Naive thymus-derived CD8-positive, alpha-beta T cell (primary cell): ENCODE measurements at regions not wholly inside any gene's neighbourhood (a gene's known extent, or its start where the extent isn't known, plus 50 kb on each side); places are given as distances from the start of the nearest gene placed in this dataset.

Experiments used
- ATAC-seq, 2 donors: fragments of 150-1000 bp; cut with Tn5 transposase in 1 of 2; sonication (Bioruptor Pico), chemical (Tn5 transposase) in 1 of 2; 1 replicate in 1 of 2; 2 replicates in 1 of 2; pipeline ENCODE4 v1.10.0; 2021; ENCODE audit warnings: mild to moderate bottlenecking in 2 of 2, moderate library complexity in 2 of 2
- POLR2A ChIA-PET: fragments of 350-600 bp; sonication (Branson Sonifier 250); formaldehyde crosslinking; loops from one replicate; lab custom pipeline; 2021; ENCODE audit warnings: antibody characterized with exemption; lab: Charles Lee
- DNase-seq, 10 donors: peaks; one replicate each; pipeline versions ENCODE4 v3.0.0 to v3.0.0-alpha.2; 2020 to 2022
- H3K27ac Mint-ChIP-seq, 10 donors: one replicate each; pipeline ENCODE4 v1.8.0; 2020 to 2022; ENCODE audit warnings: mild to moderate bottlenecking in 10 of 10, mixed read lengths in 10 of 10, moderate library complexity in 4 of 10, inconsistent platforms in 1 of 10
- H3K27me3 Mint-ChIP-seq, 5 donors: one replicate each; pipeline ENCODE4 v1.8.0; 2021 to 2022; ENCODE audit warnings: mixed read lengths in 5 of 5
- H3K36me3 Mint-ChIP-seq, 3 donors: one replicate each; pipeline ENCODE4 v1.8.0; 2020 to 2022; ENCODE audit warnings: mixed read lengths in 3 of 3, mild to moderate bottlenecking in 2 of 3, inconsistent platforms in 1 of 3
- H3K4me1 Mint-ChIP-seq, 4 donors: one replicate each; pipeline ENCODE4 v1.8.0; 2021 to 2022; ENCODE audit warnings: mixed read lengths in 4 of 4
- H3K4me3 Mint-ChIP-seq, 10 donors: one replicate each; pipeline ENCODE4 v1.8.0; 2020 to 2022; ENCODE audit warnings: mild to moderate bottlenecking in 10 of 10, mixed read lengths in 10 of 10, moderate library complexity in 6 of 10, inconsistent platforms in 1 of 10
- H3K9me3 Mint-ChIP-seq, 9 donors: one replicate each; pipeline ENCODE4 v1.8.0; 2020 to 2022; ENCODE audit warnings: mixed read lengths in 9 of 9, mild to moderate bottlenecking in 3 of 9, inconsistent platforms in 1 of 9, moderate library complexity in 1 of 9

GRCh38 chr10:29035721-29036120 is 253.1 kb upstream of the LYZL1 start:
- POLR2A ChIA-PET: no interaction called here
- no peak for DNase-seq
- no peak overlapping the region for H3K27ac Mint-ChIP-seq
- H3K9me3 Mint-ChIP-seq: peaks cover 0 to 10% (median 3%) of the 10 kb centered on the region in 9 donors
- no peaks in the 10 kb centered on the region for H3K4me1 Mint-ChIP-seq
- no peak overlapping the region for H3K4me3 Mint-ChIP-seq
- peaks cover 4 to 37% (median 22%) of the 10 kb centered on the region in 5 donors for H3K27me3 Mint-ChIP-seq
- no peak for ATAC-seq
- H3K36me3 Mint-ChIP-seq: peaks cover 0 to 2% (median 0%) of the 10 kb centered on the region in 3 donors

DNA sequence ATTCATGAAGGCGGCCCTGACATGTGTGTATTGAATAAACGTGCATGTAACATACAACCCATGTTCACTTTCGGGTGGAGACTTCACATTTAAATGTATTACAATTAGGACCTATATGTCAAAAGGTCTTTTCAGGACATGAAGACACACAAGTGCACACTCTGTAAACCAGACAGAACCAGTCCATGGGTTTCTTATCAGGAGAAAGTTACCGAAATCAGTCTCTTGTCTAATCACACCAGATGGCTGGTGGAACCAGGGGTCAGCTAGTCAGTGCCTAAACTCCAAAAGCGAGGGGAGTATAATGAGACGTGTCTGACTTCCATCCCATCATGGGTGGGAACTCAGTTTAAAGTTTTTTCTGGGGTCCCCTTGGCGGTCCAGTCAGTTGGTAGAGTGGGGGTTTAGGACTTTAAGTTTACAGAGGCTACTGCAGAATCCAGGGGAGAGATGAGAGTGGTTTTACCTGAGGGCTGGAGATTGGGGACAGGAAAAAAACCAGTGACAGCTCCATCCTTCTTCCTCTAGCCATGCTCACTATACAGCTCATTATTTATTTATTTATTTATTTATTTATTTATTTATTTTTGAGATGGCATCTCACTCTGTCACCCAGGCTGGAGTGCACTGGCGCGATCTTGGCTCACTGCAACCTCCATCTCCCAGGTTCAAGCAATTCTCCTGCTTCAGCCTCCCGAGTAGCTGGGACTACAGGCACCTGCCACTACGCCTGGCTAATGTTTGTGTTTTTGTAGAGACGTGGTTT is 251.3 kb upstream of the LYZL1 start:
- H3K9me3 Mint-ChIP-seq: peaks cover 0 to 15% (median 6%) of the 10 kb centered on the region in 9 donors
- H3K27me3 Mint-ChIP-seq: peaks cover 3 to 42% (median 22%) of the 10 kb centered on the region in 5 donors
- peaks cover 0 to 5% (median 0%) of the 10 kb centered on the region in 3 donors for H3K36me3 Mint-ChIP-seq
- DNase-seq (no peak), ATAC-seq (no peak)
- H3K27ac Mint-ChIP-seq: no peak overlapping the region
- no peaks in the 10 kb centered on the region for H3K4me1 Mint-ChIP-seq
- H3K4me3 Mint-ChIP-seq: no peak overlapping the region
- POLR2A ChIA-PET: no interaction called here

DNA sequence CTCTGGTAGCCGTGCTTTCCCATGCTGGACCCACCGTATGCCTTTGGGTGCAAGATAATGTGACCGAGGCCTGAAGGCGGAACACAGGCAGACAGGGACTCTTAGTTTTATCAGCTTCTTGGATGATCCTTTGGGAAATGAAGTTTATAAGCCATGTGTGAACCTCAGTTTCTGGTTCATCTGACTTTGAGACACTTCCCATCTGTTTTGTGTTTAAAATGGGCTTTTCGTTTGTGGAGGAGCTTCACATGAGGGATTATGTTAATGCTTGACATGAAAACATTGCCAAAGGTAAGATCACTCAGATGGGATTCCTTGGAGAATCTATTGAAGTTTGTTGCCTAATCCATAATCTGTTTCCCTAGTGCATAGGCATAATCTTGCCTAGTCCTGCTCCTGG is 249.8 kb upstream of the LYZL1 start:
- Mint-ChIP-seq H3K27me3 (peaks cover 3 to 42% (median 19%) of the 10 kb centered on the region in 5 donors), H3K9me3 (peaks cover 0 to 15% (median 6%) of the 10 kb centered on the region in 9 donors), H3K4me3 (no peak overlapping the region), H3K4me1 (no peaks in the 10 kb centered on the region), H3K27ac (no peak overlapping the region), H3K36me3 (peaks cover 0 to 5% (median 0%) of the 10 kb centered on the region in 3 donors)
- POLR2A ChIA-PET: no interaction called here
- ATAC-seq (no peak), DNase-seq (no peak)

DNA sequence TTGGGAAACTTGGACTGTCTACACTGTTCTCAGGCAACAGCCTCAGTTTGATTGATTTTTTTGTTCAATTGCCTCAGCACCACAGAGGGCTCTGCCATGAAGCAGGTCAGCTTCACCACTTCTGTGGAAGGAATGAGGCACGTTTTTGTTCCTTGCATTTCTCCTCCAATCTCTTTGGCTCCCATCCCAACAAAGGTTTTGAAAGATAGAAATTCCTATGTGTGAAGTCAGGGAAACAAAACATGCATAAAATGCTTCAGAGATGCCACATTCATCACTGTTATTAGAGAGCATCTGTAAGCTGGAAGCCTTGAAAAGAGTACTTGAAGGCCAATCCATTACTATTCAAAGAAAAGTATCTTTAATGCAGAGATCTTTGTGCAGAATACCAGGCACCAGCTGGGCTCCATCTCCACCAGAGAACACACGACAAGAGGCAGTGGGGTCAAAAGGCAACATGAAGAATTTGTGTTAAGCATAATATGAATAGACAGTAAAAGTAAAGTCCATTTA is 249.1 kb upstream of the LYZL1 start:
- H3K36me3 Mint-ChIP-seq: peaks cover 0 to 5% (median 0%) of the 10 kb centered on the region in 3 donors
- peaks cover 3 to 42% (median 15%) of the 10 kb centered on the region in 5 donors for H3K27me3 Mint-ChIP-seq
- POLR2A ChIA-PET: no interaction called here
- H3K4me1 Mint-ChIP-seq: no peaks in the 10 kb centered on the region
- no peak overlapping the region for H3K27ac Mint-ChIP-seq
- no peak for DNase-seq
- ATAC-seq: no peak
- H3K4me3 Mint-ChIP-seq: no peak overlapping the region
- H3K9me3 Mint-ChIP-seq: peaks cover 0 to 15% (median 6%) of the 10 kb centered on the region in 9 donors

GRCh38 chr10:29041616-29042015 is 247.3 kb upstream of the LYZL1 start:
- H3K36me3 Mint-ChIP-seq: peaks cover 0 to 5% (median 0%) of the 10 kb centered on the region in 3 donors
- no peak for DNase-seq
- POLR2A ChIA-PET: no interaction called here
- H3K27me3 Mint-ChIP-seq: peaks cover 3 to 42% (median 15%) of the 10 kb centered on the region in 5 donors
- no peak for ATAC-seq
- no peak overlapping the region for H3K27ac Mint-ChIP-seq
- peaks cover 0 to 15% (median 6%) of the 10 kb centered on the region in 9 donors for H3K9me3 Mint-ChIP-seq
- H3K4me1 Mint-ChIP-seq: no peaks in the 10 kb centered on the region
- no peak overlapping the region for H3K4me3 Mint-ChIP-seq

DNA sequence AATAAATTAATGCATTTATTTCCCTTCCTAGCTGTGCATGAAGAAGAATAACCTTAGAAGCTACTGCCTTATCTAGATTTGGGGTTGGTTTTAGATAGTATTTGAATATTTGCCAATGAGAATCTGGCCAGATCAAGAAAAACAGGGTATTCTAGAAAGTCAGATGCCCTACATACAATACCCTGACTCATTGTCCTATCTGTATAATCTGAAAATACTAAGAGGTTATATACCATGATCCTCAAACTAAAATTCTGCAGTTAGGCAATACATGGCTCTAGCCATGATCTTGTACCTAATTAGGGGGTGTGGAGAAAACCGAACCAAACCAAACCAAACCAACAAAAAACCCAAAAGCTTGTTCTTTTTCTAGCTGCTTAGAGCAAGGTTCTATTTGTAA is 240.4 kb upstream of the LYZL1 start:
- no peaks in the 10 kb centered on the region for H3K9me3 Mint-ChIP-seq
- POLR2A ChIA-PET: no interaction called here
- H3K4me3 Mint-ChIP-seq: no peak overlapping the region
- DNase-seq (no peak), ATAC-seq (no peak)
- H3K36me3 Mint-ChIP-seq: no peaks in the 10 kb centered on the region
- H3K4me1 Mint-ChIP-seq: no peaks in the 10 kb centered on the region
- peaks cover 4 to 14% (median 6%) of the 10 kb centered on the region in 5 donors for H3K27me3 Mint-ChIP-seq
- no peak overlapping the region for H3K27ac Mint-ChIP-seq

DNA sequence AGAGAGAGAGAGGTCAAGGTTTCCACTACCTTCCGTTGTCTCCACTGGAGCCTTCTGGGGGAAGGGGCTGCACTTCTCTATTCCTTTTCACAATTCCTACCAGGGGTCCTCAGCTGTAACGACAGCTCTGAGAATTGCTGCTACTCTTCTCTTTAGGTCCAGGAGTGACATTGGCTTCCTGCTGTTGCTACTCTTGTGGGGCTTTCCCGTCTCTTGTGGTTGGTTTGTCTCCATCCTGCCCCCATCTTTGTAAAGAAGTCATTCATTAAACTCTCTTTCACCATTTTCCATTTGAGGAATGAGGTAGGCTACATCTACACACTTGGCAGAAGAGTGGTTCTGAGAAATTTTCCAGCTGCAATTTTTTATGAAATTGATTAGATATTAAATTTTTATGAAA is 238.8 kb upstream of the LYZL1 start:
- Mint-ChIP-seq H3K4me1 (no peaks in the 10 kb centered on the region), H3K27ac (no peak overlapping the region), H3K4me3 (no peak overlapping the region), H3K9me3 (no peaks in the 10 kb centered on the region), H3K27me3 (peaks cover 5 to 15% (median 6%) of the 10 kb centered on the region in 5 donors), H3K36me3 (no peaks in the 10 kb centered on the region)
- ATAC-seq (no peak), DNase-seq (no peak)
- POLR2A ChIA-PET: no interaction called here

DNA sequence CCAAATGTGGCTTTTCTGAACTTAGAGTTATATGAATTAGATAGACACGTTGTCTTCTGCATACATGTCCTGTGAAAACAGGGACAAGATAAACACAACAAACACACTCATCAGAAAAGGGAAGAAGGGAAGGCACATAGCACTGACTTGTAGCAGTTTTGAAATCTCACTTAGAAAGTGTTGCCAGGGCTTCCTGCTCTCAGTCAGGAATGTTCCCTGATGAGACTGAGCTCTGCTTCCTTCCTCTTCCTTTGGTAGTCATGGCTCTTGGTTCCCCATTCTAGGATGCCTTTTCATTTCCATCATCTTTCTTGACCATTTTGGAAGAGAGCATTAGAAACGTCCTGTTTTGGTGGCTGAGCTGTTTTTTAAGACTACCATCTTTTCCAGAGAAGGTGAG is 233.8 kb upstream of the LYZL1 start:
- DNase-seq (no peak), ATAC-seq (no peak)
- Mint-ChIP-seq H3K27ac (no peak overlapping the region), H3K27me3 (peaks cover 0 to 17% (median 5%) of the 10 kb centered on the region in 5 donors), H3K36me3 (no peaks in the 10 kb centered on the region), H3K9me3 (no peaks in the 10 kb centered on the region), H3K4me1 (no peaks in the 10 kb centered on the region), H3K4me3 (no peak overlapping the region)
- POLR2A ChIA-PET: no interaction called here

DNA sequence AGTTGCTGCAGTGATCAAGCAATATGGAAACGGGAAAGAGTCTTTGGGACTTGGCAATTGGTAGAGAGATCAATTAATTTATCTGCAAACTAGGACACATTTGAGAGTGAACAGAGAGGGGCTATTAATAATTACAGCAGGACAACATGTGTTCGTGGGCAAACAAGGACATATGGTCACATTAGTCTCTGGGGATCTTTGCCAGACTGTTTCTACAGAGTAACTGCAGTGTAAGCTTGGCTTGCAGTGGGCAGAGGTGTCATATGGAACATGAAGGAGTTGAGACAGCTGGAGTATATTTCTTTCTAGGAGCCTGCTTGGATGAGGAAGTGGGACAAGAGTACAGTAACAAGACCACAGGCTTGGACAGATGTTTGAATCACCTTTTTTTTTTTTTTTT is 232.1 kb upstream of the LYZL1 start:
- POLR2A ChIA-PET: no interaction called here
- Mint-ChIP-seq H3K4me1 (no peaks in the 10 kb centered on the region), H3K27ac (no peak overlapping the region), H3K4me3 (no peak overlapping the region), H3K9me3 (no peaks in the 10 kb centered on the region), H3K27me3 (peaks cover 0 to 16% (median 5%) of the 10 kb centered on the region in 5 donors), H3K36me3 (no peaks in the 10 kb centered on the region)
- no peak for DNase-seq
- no peak for ATAC-seq

GRCh38 chr10:29057822-29058331 is 231.0 kb upstream of the LYZL1 start:
- Mint-ChIP-seq H3K27me3 (peaks cover 0 to 16% (median 4%) of the 10 kb centered on the region in 5 donors), H3K4me3 (no peak overlapping the region)
- POLR2A ChIA-PET: no interaction called here

DNA sequence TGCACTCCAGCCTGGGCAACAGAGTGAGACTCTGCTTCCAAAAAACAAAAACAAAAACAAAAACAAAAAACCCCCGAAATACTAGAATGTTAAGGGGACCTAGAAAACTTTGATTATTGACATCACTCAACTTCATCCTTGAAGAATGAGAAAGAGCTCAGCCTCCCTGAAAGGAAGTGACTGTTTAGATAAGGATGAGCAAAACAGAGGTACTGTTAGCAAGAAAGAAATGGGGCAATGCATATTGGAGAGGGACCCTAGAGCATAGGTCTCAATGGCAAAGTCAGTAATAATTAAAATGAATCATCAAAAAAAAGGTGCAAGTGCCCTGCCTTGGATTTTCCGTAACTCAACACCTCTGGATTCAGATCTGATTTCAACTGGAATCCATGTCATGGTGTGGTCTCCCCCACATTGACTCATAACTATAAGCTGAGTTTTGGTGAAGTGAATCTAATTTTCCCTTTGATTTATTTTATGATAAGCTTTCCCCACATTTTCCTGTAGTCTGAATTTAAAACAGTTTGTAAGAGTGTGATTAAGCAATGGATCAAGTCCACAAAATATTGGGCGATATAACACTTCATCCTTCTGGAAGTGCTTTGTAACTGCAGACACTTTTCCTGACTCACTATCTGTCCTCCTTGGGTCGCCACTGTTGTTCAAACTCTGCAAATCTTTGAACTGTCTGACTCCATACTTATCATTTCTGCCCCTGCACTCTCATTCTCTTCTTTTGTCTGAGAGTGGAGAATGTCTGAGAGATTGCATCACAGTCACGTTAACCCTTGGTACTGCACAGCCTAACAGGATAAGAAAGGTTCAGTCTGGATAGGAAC is 224.8 kb upstream of the LYZL1 start:
- H3K4me1 Mint-ChIP-seq: no peaks in the 10 kb centered on the region
- H3K9me3 Mint-ChIP-seq: no peaks in the 10 kb centered on the region
- no peaks in the 10 kb centered on the region for H3K36me3 Mint-ChIP-seq
- no peak overlapping the region for H3K27ac Mint-ChIP-seq
- ATAC-seq: no peak
- peaks cover 0 to 9% (median 2%) of the 10 kb centered on the region in 5 donors for H3K27me3 Mint-ChIP-seq
- POLR2A ChIA-PET: no interaction called here
- H3K4me3 Mint-ChIP-seq: no peak overlapping the region
- no peak for DNase-seq

More at GRCh38 chr10:29057822-29058331, 231.0 kb upstream of the LYZL1 start:
- ATAC-seq (no peak), DNase-seq (no peak)
- no peaks in the 10 kb centered on the region for H3K9me3 Mint-ChIP-seq
- no peak overlapping the region for H3K27ac Mint-ChIP-seq
- no peaks in the 10 kb centered on the region for H3K4me1 Mint-ChIP-seq
- H3K36me3 Mint-ChIP-seq: no peaks in the 10 kb centered on the region

DNA sequence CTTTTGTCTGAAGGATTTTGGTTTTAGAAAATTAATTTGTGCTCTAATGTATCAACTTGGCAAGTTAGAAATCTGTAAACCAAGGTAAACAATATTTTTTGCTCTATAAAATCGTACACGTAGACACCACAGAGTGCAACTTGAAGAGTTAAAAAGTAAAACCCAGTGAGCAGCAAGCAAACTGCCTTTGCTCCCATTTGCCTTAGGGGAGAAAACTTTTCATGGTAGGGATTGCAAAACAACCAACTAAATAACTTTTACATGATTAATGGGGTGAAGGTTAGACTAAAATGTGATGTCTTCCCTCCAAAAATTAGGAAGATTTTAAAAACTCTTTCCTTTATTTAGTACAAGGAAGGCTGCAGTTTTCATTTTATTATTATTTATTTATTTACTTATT is 224.2 kb upstream of the LYZL1 start:
- H3K9me3 Mint-ChIP-seq: no peaks in the 10 kb centered on the region
- peaks cover 0 to 10% (median 2%) of the 10 kb centered on the region in 5 donors for H3K27me3 Mint-ChIP-seq
- peak overlapping the region in 1 of 10 donors; percentile 31 for H3K27ac Mint-ChIP-seq
- ATAC-seq: no peak
- DNase-seq: no peak
- no peaks in the 10 kb centered on the region for H3K36me3 Mint-ChIP-seq
- POLR2A ChIA-PET: no interaction called here
- no peaks in the 10 kb centered on the region for H3K4me1 Mint-ChIP-seq
- no peak overlapping the region for H3K4me3 Mint-ChIP-seq

DNA sequence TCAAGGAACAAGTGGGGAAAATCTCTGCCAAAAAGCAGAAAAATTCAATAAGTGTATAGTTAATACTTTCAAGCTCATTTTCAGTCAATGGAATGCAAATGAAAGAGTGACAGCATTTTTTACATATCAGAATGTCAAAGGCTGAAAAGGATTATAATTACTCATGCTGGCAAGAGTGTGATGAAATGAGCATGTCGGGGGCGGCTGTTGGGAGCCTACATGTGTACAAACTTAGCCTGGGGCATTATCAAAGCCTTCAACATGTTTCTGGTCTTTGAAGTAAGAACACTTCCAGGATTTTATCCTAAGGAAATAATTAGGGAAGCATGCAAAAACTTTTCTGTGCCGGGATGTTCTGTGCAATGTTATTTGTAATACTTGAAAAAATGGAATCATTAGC is 221.7 kb upstream of the LYZL1 start:
- POLR2A ChIA-PET: no interaction called here
- no peaks in the 10 kb centered on the region for H3K9me3 Mint-ChIP-seq
- DNase-seq (no peak), ATAC-seq (no peak)
- H3K4me1 Mint-ChIP-seq: no peaks in the 10 kb centered on the region
- no peak overlapping the region for H3K4me3 Mint-ChIP-seq
- no peak overlapping the region for H3K27ac Mint-ChIP-seq
- H3K36me3 Mint-ChIP-seq: no peaks in the 10 kb centered on the region
- peaks cover 4 to 15% (median 10%) of the 10 kb centered on the region in 5 donors for H3K27me3 Mint-ChIP-seq
